ENCODE measurements at regions not wholly inside any gene's neighbourhood (a gene's known extent, or its start where the extent isn't known, plus 50 kb on each side); places are given as distances from the start of the nearest gene placed in this dataset.

GRCh38 chr17:65447823-65448222, 113.6 kb downstream of the AXIN2 start:
- intact Hi-C loops (cut with DNase I, micrococcal nuclease), result no loop called here
- ATAC-seq (no peak), DNase-seq (no peak)

GRCh38 chr17:65446838-65447526, 114.5 kb downstream of the AXIN2 start:
- DNase-seq (no peak), ATAC-seq (no peak)
- intact Hi-C loops (cut with DNase I, micrococcal nuclease), result no loop called here

- peak; percentile 23 for ATAC-seq
Observed at GRCh38 chr17:65446043-65446442, 115.4 kb downstream of the AXIN2 start.

GRCh38 chr17:65444049-65444448, 117.4 kb downstream of the AXIN2 start:
- no peak for ATAC-seq
- intact Hi-C loops (cut with DNase I, micrococcal nuclease), result no loop called here
- no peak for DNase-seq

More at GRCh38 chr17:65446043-65446442, 115.4 kb downstream of the AXIN2 start:
- DNase-seq, result no peak
- intact Hi-C loops (cut with DNase I, micrococcal nuclease), result no loop called here

GRCh38 chr17:65442691-65443090, 118.8 kb downstream of the AXIN2 start:
- DNase-seq (no peak), ATAC-seq (no peak)
- intact Hi-C loops (cut with DNase I, micrococcal nuclease), result no loop called here

GRCh38 chr17:65442250-65442649, 119.2 kb downstream of the AXIN2 start:
- DNase-seq (no peak), ATAC-seq (no peak)
- intact Hi-C loops (cut with DNase I, micrococcal nuclease), result no loop called here

- DNase-seq (no peak), ATAC-seq (no peak)
- intact Hi-C loops (cut with DNase I, micrococcal nuclease), result no loop called here
Observed at GRCh38 chr17:65441053-65441605, 120.3 kb downstream of the AXIN2 start.

GRCh38 chr17:65438708-65439294, 122.6 kb downstream of the AXIN2 start:
- DNase-seq, result no peak
- intact Hi-C loops (cut with DNase I, micrococcal nuclease), result no loop called here
- peak; percentile 25 for ATAC-seq

GRCh38 chr17:65438173-65438572, 123.3 kb downstream of the AXIN2 start:
- DNase-seq (no peak), ATAC-seq (no peak)
- intact Hi-C loops (cut with DNase I, micrococcal nuclease), result no loop called here

- no peak for ATAC-seq
- no peak for DNase-seq
- intact Hi-C loops (cut with DNase I, micrococcal nuclease), result no loop called here
Observed at GRCh38 chr17:65436871-65437270, 124.6 kb downstream of the AXIN2 start.

GRCh38 chr17:65434878-65435277, 126.6 kb downstream of the AXIN2 start:
- no peak for DNase-seq
- intact Hi-C loops (cut with DNase I, micrococcal nuclease), result no loop called here
- no peak for ATAC-seq

GRCh38 chr17:65434251-65434650, 127.2 kb downstream of the AXIN2 start:
- ATAC-seq (no peak), DNase-seq (no peak)
- intact Hi-C loops (cut with DNase I, micrococcal nuclease), result no loop called here

- DNase-seq (no peak), ATAC-seq (no peak)
- intact Hi-C loops (cut with DNase I, micrococcal nuclease), result no loop called here
Observed at GRCh38 chr17:65433592-65433991, 127.9 kb downstream of the AXIN2 start.

GRCh38 chr17:65433157-65433556, 128.3 kb downstream of the AXIN2 start:
- DNase-seq, result no peak
- ATAC-seq, result no peak
- intact Hi-C loops (cut with DNase I, micrococcal nuclease), result no loop called here

GRCh38 chr17:65431116-65431515, 130.3 kb downstream of the AXIN2 start:
- no peak for DNase-seq
- no peak for ATAC-seq
- intact Hi-C loops (cut with DNase I, micrococcal nuclease), result no loop called here

GRCh38 chr17:65430209-65430833, 131.1 kb downstream of the AXIN2 start:
- DNase-seq (no peak), ATAC-seq (no peak)
- intact Hi-C loops (cut with DNase I, micrococcal nuclease), result no loop called here

- DNase-seq (no peak), ATAC-seq (no peak)
- intact Hi-C loops (cut with DNase I, micrococcal nuclease), result loop anchor here in 1 of 2 donors (10.0 kb wide), 1 partner anchor 741 kb away; no protein-coding TSS in a partner anchor
Observed at GRCh38 chr17:65423346-65424140, 137.9 kb downstream of the AXIN2 start.

- ATAC-seq (peak; percentile 32), DNase-seq (peak in 1 of 2 donors; percentile 32)
- intact Hi-C loops (cut with DNase I, micrococcal nuclease), result no loop called here
Observed at GRCh38 chr17:65418622-65419021, 142.8 kb downstream of the AXIN2 start.

Measured in left colon (tissue), 2 donors.